ENCODE measurements at regions not wholly inside any gene's neighbourhood (a gene's known extent, or its start where the extent isn't known, plus 50 kb on each side); places are given as distances from the start of the nearest gene placed in this dataset.

GRCh38 chr16:26762594-26762993, 304.1 kb upstream of the C16orf82 start:
- no peak for TF ChIP-seq CTCF (IDR thresholded peaks at IDR 0.05; ENCODE audit: extremely low read depth, insufficient read depth, missing control alignments)
- in situ Hi-C loops (cut with MboI; ENCODE audit: low pct_unique_long_range_greater_than_20kb, low sequenced_read_pairs, unreplicated experiment): no loop called here
- DNase-seq (ENCODE audit: low spot score): no peak

- in situ Hi-C loops (cut with MboI; ENCODE audit: low pct_unique_long_range_greater_than_20kb, low sequenced_read_pairs, unreplicated experiment): no loop called here
- peak; percentile 8 for TF ChIP-seq CTCF (IDR thresholded peaks at IDR 0.05; ENCODE audit: extremely low read depth, insufficient read depth, missing control alignments)
- DNase-seq (ENCODE audit: low spot score): no peak
Measured at GRCh38 chr16:26765087-26765486, 301.6 kb upstream of the C16orf82 start.

- in situ Hi-C loops (cut with MboI; ENCODE audit: low pct_unique_long_range_greater_than_20kb, low sequenced_read_pairs, unreplicated experiment): no loop called here
- no peak for DNase-seq (ENCODE audit: low spot score)
- no peak for TF ChIP-seq CTCF (IDR thresholded peaks at IDR 0.05; ENCODE audit: extremely low read depth, insufficient read depth, missing control alignments)
Measured at GRCh38 chr16:26768385-26769010, 298.2 kb upstream of the C16orf82 start.

GRCh38 chr16:26770547-26770946, 296.2 kb upstream of the C16orf82 start:
- in situ Hi-C loops (cut with MboI; ENCODE audit: low pct_unique_long_range_greater_than_20kb, low sequenced_read_pairs, unreplicated experiment): no loop called here
- no peak for TF ChIP-seq CTCF (IDR thresholded peaks at IDR 0.05; ENCODE audit: extremely low read depth, insufficient read depth, missing control alignments)
- no peak for DNase-seq (ENCODE audit: low spot score)

- no peak for TF ChIP-seq CTCF (IDR thresholded peaks at IDR 0.05; ENCODE audit: extremely low read depth, insufficient read depth, missing control alignments)
- in situ Hi-C loops (cut with MboI; ENCODE audit: low pct_unique_long_range_greater_than_20kb, low sequenced_read_pairs, unreplicated experiment): no loop called here
Measured at GRCh38 chr16:26772503-26772902, 294.2 kb upstream of the C16orf82 start.

GRCh38 chr16:26777821-26778220, 288.9 kb upstream of the C16orf82 start:
- in situ Hi-C loops (cut with MboI; ENCODE audit: low pct_unique_long_range_greater_than_20kb, low sequenced_read_pairs, unreplicated experiment): no loop called here
- no peak for TF ChIP-seq CTCF (IDR thresholded peaks at IDR 0.05; ENCODE audit: extremely low read depth, insufficient read depth, missing control alignments)
- DNase-seq (ENCODE audit: low spot score): no peak

More at GRCh38 chr16:26772503-26772902, 294.2 kb upstream of the C16orf82 start:
- DNase-seq (ENCODE audit: low spot score): peak; percentile 16

Data from GM13977 (cell line).